GM12873 (cell line): ENCODE measurements at regions not wholly inside any gene's neighbourhood (a gene's known extent, or its start where the extent isn't known, plus 50 kb on each side); places are given as distances from the start of the nearest gene placed in this dataset.

ENCODE experiments used
- CTCF ChIP-seq: IDR thresholded peaks from 2 replicates; pipeline ENCODE4 v1.5.1; 2012; ENCODE audit warnings: low read depth, mild to moderate bottlenecking, moderate library complexity, low read length, control low read depth; ENCODE audit not compliant: insufficient read depth; ENCODE audit errors: missing control alignments

GRCh38 chr13:58893396-58893795 lies 1261.9 kb downstream of the PCDH17 start:
- no peak for TF ChIP-seq CTCF

- no peak for TF ChIP-seq CTCF
Measured at GRCh38 chr13:58906329-58907007, 1257.3 kb downstream of the DIAPH3 start.

- TF ChIP-seq CTCF, result no peak
Measured at GRCh38 chr13:58907347-58907746, 1256.4 kb downstream of the DIAPH3 start.

- TF ChIP-seq CTCF, result no peak
Measured at GRCh38 chr13:58908019-58908679, 1255.6 kb downstream of the DIAPH3 start.

GRCh38 chr13:58919551-58919950 lies 1244.2 kb downstream of the DIAPH3 start:
- TF ChIP-seq CTCF, result no peak

GRCh38 chr13:58921129-58921528 lies 1242.6 kb downstream of the DIAPH3 start:
- TF ChIP-seq CTCF, result no peak

GRCh38 chr13:58926858-58927257 lies 1236.9 kb downstream of the DIAPH3 start:
- TF ChIP-seq CTCF, result no peak
